Lung microvascular endothelial cell (primary cell): ENCODE measurements at regions not wholly inside any gene's neighbourhood (a gene's known extent, or its start where the extent isn't known, plus 50 kb on each side); places are given as distances from the start of the nearest gene placed in this dataset.

ENCODE experiments used
- DNase-seq, 2 donors: peaks; one replicate each; pipeline versions ENCODE4 v3.0.0 to v3.0.0-alpha.2; 2010; ENCODE audit warnings: low read depth in 2 of 2

GRCh38 chr15:31473385-31474058, 146.9 kb downstream of the KLF13 start:
- peak; percentile 16 to 83 for DNase-seq

DNA sequence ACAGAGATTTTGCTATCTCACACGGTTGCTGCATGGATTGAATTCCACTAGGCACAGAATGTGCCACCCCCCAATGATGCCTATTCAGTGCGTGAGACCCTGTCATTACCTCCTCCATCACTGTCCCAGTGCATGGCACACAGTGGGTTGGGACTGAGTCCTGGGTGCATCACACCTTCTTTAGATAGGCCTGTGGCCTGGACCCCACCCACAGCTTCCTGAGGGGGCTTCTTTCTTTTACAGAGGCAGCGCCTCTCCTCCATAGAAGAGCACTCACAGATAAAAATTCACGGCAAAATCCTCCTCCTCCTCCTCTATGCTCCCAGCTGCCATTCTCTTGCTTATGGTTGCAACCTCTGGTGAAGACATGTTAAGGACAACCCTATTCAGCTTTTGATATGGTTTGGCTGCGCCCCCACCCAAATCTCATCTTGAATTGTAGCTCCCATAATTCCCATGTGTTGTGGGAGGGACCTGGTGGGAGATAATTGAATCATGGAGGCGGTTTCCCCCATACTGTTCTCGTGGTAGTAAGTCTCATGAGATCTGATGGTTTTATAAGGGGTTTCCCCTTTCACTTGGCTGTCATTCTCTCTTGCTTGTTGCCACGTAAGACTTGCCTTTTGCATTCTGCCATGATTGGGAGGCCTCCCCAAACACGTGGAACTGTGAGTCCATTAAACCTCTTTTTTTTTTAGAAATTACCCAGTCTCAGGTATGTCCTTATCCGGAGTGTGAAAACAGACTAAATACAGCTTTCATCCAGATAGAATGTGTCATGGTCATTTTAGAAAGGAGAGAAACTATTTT, 147.6 kb downstream of the KLF13 start:
- DNase-seq, result no peak

GRCh38 chr15:31476236-31476810, 149.7 kb downstream of the KLF13 start:
- DNase-seq, result no peak

GRCh38 chr15:31476866-31477265, 150.2 kb downstream of the KLF13 start:
- no peak for DNase-seq

GRCh38 chr15:31477301-31477700, 150.7 kb downstream of the KLF13 start:
- DNase-seq, result no peak

DNA sequence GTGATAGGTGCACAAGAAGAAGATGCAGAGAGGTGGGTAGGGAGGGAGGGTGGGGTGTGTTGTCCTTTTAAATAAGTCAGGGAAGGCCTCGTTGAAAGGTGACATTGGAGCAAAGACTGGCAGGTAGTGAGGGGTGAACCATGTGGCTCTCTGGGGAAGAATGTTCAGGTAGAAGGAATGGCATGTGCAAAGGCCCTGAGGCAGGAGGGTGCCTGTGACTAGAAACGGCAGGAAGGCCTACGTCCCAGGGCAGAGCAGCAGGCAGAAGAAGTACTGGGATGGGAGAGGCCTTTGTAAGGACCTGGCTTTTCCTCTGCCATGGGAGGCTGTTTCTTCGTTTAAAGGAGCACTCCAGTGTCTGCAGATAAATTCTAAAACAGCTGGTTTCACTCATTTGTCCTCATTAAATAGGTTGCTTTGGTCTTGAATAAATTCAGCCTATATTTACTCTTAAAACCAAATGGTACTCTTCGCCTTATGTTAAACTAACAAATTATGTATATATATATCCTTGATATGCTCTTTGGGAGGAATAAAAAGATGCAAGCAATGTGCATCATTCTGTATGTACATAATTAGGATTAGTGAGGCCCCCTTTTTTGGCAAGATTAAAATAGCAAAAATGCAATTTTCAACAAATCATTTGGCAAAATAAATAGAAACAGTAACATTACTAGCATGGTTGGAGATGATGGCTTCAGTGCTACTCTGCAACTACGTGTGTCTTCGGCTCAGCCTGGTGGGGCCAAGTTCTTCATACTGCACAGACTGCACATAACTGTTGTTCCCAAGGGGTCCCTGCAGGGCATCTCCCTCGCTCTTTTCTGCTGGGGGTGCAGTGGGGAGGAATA, 151.4 kb downstream of the KLF13 start:
- no peak for DNase-seq

GRCh38 chr15:31478702-31479221, 152.1 kb downstream of the KLF13 start:
- DNase-seq, result no peak

GRCh38 chr15:31480356-31481025, 153.9 kb downstream of the KLF13 start:
- no peak for DNase-seq

- DNase-seq, result no peak
Measured at GRCh38 chr15:31481142-31481541, 154.5 kb downstream of the KLF13 start.

DNA sequence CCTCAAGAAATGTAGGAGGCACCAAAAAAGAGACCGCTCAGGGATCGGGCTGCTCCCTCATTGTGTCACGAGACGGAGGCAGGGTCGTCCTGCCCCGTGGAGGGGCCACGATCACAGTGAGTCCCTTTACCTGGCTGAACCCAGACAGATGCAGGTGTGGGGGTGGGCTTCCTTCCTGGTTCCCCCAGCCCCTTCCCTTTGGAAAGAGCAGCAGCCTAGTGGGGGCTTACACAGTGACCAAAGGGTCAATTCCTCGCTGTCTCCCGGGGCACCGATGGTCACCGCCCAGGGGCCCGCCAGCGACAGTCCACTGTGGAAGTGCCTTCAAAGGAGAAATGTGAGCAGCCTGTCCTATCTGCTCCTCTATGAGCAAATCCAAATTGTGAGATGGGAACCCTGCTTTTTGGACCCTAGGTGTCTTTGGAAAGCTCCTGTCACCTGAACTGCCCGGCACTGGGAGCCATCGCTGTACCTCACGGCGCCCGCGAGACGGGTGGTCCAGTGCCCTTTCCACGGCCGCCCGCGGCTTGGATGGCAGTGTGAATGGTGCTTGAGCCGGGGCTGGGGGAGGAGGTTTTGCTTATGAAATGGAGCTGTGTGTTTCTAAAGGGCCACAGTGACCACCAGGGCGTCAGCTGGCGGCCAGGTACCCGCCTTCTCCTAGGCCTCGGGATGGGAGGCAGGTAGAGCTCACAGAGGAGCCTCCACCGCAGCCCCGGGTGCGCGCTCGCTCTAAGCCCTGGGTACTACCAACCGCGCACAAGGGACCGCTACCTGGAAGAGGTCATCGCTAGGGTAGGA, 155.7 kb downstream of the KLF13 start:
- DNase-seq, result no peak

DNA sequence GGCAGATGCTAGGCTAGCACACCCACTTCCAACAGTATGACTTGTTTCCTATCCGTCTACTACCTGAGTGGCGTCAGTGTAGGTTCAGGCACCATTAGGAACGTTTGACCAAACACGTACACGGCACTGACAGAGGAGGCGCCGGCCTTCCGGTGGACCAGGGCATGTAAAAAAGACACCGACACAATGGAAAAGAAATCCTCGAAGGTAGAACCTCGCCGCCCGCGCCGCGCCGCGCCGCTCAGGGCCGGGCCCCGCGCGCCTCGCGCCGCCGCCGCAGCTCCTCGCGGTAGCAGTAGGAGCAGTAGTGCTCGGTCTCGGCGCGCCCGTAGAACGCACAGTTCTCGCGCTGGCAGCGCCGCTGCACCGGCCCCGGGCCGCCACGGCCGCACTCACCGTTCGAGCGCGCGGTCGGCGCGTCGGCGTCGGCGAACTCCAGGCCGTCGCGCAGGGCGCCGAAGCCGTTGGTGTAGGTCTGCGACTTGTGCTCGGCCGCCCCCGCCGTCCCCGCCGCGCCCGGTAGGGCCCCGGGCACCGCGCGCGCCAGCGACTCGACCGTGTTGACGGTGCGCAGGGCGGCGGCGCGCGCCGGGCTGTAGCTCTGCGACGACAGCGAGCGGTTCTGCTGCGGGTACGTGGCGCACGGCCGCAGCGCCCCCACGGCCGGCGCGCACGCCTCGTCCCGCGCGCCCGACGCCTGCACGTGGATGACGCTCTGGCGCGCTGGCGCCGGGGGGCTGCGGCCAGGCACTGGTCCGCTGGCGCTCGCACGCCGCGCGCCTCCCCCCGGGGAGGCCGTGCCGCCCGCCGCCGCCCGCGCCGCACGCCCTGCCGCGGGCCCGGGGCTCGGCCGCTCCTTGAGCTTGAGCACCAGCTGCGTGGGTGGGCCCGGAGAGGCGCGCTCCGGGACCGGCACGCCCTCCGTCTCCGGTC, 156.7 kb downstream of the KLF13 start:
- DNase-seq, result peak in 1 of 2 donors; percentile 26

GRCh38 chr15:31483986-31484951, 157.6 kb downstream of the KLF13 start:
- DNase-seq, result no peak

GRCh38 chr15:31484986-31485385, 158.4 kb downstream of the KLF13 start:
- no peak for DNase-seq

- no peak for DNase-seq
Measured at GRCh38 chr15:31485431-31485830, 158.8 kb downstream of the KLF13 start.

- no peak for DNase-seq
Measured at GRCh38 chr15:31485911-31486461, 159.4 kb downstream of the KLF13 start.

- DNase-seq, result no peak
Measured at GRCh38 chr15:31486506-31486905, 159.9 kb downstream of the KLF13 start.

DNA sequence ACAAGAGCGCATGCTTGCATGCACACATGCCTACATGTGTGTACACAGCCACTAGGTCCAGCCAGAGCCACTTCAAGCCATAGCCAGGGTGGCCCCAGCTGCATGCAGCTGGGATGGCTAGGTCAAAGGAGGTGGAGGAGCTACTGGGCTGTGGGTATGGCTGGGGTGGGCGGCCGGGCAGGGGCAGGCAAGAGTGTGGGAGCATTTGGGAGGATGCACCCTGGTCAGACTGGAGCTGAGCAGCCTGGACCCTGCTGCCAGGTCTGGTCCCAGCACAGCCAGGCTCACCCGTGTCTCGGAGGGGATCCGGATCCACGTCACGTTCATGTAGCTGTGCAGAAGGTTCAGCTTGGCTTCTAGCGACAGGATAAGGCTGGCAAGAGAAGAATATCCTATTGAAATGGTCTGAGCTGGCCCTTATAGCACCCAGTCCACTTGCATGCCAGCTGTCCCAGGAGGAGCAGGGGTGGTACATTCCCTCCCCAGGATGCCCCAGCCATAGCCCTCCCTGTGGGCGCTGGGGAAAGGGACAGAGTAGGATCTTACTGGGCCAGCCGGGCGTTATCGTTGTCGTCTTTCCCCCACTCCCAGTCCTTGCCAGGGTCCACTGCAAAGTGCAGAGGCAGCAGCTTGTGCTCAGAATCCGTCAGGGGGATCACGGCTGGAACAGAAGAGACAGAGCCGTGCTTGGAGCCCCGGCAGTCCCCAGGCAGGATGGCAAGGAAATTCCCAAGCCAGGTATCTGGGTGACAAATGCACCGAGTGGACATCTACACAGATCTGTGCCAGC, 160.5 kb downstream of the KLF13 start:
- no peak for DNase-seq
